ENCODE measurements at regions not wholly inside any gene's neighbourhood (a gene's known extent, or its start where the extent isn't known, plus 50 kb on each side); places are given as distances from the start of the nearest gene placed in this dataset.
"Not testable (repeated sequence)": the region's sequence is repeated elsewhere in the genome, so short reads cannot be mapped to it uniquely, and the experiment has no call there.

DNA sequence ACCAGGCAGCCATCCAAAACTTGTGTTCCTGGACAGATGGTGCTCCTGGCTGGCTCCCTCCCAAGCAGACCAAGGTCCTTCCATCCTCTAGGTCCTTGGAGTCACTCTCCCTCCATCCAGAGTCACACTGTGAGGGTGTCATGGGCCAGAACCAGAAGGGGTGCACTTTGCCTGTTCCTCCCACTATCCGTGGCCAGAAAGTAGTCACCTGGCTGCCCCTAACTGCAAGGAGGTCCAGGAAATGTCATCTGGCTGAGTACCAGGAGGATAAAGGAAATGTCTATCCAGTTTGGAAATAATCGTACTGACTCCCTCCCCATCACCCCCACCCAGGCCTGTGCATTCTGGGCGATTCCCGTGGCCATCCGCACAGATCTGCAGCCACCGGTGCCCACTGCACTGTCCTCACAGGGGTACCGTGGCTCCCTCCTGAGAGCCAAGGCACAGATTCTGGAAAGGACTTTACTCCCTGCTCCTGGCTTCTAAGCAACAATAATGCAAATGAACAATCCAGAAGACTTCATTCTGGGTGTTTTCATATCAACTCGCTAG, 253.2 kb downstream of the NPHP4 start:
- no peak for DNase-seq (ENCODE audit: extremely low read depth, low read depth)

DNA sequence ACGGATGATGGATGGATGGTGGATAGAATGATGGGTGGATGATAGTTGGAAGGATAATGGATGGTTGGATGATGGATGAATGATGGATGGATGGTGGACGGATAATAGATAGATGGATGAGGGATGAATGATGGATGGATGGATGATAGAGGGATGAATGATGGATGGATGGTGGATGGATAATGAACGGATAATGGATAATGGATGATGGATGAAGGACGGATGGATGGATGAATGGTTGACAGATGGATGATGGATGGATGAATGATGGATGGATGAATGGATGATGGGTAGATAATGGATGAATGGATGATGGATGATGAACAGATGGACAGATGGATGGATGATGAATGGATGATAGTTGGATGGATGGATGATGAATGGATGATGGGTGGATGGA, 255.1 kb downstream of the NPHP4 start:
- no peak for DNase-seq (ENCODE audit: extremely low read depth, low read depth)

DNA sequence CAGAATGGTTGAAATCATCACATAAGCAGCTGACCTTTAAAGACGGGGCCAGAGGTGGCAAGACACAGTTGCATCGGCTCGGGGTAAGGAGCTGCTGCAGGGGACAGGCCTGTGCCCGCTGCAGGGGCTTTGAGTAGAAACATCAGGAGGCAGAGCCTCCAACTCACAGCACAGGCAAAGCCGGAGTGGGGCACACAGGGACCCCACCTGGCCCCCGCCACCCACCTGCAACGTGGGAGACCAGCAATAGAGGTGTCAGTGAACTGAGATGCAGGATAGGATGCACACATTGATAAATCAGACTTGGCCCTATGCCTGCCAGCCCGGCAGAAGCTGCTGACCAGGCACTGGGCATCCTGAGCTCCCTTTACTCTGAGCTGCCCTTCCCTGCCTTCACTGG, 257.2 kb downstream of the NPHP4 start:
- DNase-seq (ENCODE audit: extremely low read depth, low read depth): no peak

DNA sequence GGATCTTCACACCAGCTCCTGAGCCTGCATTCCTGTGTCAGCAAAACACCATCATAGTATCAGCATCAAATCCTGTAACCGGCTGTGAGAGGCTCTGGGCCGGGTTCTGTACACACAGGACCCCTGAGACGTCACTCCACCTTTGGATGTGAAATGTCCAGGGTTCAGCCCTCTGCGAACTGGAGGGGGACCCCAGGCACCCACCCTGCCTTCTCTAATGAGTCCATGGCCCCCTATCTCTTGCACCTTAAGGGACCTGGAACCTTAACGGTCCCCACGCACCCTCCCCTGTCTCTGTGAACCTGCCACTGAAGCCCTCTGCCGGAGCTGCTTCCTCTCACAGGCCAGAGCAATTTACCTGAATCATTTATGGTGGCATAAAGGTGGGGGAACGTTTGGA, 257.8 kb downstream of the NPHP4 start:
- DNase-seq (ENCODE audit: extremely low read depth, low read depth): no peak

DNA sequence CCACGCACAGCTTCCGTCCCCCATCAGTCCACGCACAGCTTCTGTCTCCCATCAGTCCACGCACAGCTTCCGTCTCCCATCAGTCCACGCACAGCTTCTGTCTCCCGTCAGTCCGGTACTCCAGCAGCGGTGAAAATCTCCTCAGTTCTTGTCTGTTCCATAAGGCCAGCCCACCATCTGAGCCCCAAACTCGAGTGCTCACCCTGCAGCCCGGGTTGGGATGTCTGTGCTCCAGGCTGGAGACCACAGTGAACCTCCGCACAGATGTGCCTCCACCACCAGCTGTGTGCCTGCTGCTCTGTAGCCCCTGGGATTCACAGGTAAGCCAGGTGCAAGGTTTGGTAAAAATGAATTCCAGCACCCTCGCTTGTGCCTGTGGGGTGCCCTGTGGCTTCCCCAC, 258.6 kb downstream of the NPHP4 start:
- no peak for DNase-seq (ENCODE audit: extremely low read depth, low read depth)

DNA sequence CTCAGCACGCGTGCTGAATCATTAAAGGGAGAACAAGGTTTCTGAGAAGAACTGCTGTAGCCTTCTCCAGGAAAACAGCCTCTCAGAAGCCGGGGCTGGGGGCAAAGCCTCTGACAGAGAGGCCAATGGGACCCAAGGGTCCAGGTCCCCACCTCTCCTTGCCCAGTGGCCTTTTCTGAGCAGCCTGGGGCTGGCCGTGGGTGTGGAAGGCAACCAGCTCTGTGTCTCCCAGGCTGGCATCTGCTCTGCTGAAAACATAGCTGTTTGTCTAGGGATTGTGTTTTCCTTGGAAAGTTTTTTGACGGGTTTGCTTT, 261.2 kb downstream of the NPHP4 start:
- DNase-seq (ENCODE audit: extremely low read depth, low read depth): no peak

DNA sequence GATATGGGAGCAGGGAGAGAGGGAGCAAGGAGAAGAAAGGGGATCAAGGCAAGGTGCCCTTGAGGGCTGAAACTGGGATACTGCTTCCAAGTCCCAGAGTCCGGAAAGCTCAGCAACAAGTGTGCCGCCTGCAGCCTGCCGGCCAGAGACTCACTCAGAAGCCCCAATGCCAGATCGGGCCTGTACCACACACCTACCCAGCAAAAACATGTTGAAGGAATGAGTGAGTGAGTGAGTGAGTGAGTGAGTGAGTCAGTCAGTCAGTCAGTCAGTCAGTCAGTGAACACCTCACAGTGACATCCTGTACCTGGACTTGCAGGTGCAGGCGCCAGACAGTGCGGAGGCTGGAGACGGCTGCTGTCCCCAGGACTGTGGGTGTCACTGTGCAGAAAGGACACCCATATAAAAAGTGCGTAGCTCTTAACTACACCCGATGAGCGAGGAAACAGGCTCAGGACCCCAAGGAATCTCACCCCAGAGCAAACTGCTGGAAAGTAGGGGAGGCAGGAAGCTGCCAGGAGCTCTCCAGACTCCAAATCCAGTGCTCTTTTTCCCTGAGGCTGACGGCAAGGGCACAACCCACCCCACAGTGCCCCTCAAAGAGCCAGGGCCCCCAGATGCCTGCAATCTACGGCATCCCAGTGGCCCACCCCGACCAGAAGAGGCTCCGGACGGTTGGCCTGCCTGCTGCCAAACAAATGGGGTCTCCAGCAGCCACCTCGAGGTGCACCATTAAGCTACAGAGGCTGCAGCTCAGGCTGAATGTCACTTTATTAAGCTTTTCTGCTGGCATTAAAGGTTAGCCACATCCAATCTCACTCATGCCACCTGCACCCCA, 261.7 kb downstream of the NPHP4 start:
- no peak for DNase-seq (ENCODE audit: extremely low read depth, low read depth)

DNA sequence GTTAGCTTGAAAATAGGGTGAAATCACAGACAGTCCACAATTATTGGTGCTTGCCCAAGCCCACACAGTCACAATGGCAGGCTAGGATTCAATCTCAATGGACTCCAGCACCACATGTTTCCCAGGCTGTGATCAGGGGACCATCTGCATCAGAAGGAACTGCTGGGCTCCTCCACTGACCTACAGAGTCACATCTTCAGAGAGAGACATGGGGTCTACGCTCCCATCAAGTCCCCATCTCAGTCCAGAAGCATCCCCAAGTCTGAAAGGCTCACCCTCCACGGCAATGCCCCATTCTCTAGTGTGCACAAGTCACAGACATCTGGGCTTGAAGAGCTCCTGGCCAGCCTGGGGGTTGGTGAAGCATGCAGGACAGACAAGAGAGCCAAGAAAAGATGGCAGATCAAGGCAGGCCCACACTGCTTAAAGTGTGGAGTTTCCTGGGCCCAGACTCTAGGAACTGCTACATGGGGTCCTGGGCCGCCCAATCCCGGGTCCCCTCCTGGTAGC, 262.5 kb downstream of the NPHP4 start:
- DNase-seq (ENCODE audit: extremely low read depth, low read depth): no peak

DNA sequence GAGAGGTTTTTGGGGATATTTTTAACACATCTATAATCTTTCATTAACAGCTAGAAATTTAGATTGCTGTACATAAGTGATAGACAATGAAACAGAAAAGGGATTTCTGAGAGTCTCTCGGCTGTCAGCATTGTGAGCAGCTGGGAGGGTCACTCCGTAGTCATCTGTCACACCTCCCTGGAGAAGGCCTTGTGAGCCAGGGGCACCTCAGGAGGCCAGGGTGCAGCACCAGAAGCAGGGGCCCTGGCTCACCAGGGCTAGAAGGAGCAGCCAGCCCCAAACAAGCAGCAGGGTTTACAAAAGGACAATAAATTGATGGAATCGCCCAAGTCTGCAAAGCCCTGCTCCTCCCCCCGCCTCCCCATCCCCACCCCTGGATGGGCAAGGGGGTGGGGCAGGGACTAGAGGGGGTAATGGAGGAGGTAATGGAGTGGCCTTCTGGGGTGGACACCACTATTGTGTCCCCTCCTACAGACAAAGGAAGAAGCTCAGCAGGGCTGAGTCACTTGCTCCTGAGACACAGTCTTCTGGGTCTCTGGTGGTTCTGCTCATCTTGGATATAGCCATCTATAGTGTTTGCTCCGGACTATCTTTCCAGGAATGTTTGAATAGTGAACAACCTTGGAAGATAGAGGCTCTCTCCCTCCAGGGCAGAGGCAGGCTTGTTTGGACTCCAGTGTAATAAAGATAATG, 263.4 kb downstream of the NPHP4 start:
- no peak for DNase-seq (ENCODE audit: extremely low read depth, low read depth)

DNA sequence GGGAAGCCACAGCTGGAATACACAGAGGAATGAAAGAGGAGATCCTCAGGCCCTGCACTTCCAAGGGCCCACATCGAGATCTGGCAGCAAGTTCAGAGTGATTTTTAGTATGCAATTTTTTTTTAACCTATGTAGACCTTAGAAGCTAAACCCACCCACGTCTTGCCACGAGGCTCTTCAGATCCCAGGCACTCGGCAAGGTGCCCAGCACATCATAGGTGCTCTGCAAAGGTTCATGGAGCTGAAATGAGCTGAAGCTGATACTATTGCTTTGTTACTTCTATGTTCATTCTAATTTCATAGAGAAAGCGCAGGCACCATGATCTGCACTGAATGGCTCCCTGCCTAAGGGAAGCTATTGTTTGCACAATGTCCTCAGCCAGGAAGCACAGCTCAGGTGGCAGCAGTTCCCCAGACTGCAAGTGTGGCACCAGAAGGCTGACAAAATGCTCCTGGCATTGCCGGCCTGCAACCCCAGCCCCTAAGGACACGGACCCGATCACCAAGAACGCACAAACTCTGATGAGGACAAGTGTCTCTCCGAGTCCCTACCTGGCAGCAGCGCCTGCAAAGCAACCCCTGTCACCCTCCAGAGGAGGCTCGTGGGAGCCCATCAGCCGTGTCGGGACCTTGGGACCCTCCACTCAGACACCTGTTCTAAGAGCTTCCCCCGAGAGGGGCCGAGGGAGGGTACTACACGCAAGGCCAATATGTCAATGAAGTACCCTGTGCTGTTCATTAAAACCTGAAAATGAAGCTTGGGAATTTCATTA, 264.2 kb downstream of the NPHP4 start:
- DNase-seq (ENCODE audit: extremely low read depth, low read depth): no peak

DNA sequence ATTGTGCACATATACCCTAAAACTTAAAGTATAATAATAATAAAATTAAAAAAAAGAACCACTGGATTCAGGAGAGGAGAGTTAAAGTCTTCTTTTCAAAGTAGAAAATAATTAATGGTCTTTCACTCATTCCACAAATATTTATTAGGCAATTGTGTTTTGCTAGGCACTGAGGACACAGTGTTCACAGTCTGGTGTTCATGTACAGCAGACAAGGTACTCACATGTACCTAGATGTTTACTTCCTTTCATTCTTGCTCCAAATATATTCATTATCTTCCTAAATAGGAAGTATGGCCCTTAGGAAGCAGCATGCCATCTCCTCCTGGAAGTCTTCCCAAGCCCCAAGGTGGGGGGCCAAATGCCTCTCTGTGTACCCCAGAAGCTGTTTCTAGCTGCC, 265.0 kb downstream of the NPHP4 start:
- DNase-seq (ENCODE audit: extremely low read depth, low read depth): no peak

DNA sequence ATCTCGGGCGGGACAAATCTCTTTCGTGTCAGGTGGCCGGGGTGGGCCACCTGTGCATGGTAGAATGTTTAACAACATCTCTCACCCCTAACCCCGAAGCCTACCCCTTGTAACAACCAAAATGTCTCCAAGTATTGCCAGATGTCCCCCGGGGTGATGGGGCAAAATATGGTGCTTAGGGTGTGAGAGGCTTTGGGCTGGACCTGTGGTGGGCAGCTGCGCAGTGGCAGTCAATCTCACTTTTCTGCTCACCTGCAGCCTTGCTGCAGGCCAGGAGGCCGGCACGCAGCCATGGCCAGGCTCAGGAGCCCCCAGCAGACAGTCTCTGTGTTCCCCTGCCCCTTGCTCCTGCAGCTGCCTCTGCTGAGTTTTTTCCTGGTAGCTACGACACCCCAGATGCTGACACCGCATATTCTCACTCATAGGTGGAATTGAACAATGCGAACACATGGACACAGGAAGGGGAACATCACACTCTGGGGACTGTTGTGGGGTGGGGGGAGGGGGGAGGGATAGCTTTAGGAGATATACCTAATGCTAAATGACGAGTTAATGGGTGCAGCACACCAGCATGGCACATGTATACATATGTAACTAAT, 265.5 kb downstream of the NPHP4 start:
- DNase-seq (ENCODE audit: extremely low read depth, low read depth): not testable (repeated sequence)

DNA sequence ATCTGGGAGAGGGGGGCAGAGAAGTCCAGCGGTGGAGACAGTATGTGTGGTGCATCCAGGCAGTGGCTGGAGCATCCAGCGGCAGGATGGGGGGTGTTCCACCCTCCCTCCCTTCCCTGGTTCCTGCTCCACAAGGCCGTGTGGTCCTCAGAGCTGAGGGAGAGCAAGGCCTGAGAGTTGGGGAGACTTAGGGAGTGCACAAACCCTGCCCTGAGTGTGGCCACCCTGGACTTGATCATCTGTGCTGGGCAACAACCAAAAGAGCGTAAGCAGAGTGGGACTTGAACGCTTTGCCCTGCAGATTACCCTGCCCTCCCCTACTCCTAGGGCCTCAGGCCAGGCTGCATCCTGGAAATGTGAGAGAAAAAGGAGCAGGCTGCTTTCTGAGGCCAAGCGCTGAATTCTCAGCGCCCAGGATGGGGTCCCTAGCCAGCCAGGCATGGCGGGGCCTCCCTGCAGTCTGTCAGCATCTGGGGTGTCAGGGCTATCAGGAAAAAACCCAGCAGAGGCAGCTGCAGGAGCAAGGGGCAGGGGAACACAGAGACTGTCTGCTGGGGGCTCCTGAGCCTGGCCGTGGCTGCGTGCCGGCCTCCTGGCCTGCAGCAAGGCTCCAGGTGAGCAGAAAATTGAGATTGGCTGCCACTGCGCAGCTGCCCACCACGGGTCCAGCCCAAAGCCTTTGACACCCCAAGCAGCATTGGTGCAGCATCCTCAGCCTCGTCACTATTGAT, 266.2 kb downstream of the NPHP4 start:
- DNase-seq (ENCODE audit: extremely low read depth, low read depth): no peak

DNA sequence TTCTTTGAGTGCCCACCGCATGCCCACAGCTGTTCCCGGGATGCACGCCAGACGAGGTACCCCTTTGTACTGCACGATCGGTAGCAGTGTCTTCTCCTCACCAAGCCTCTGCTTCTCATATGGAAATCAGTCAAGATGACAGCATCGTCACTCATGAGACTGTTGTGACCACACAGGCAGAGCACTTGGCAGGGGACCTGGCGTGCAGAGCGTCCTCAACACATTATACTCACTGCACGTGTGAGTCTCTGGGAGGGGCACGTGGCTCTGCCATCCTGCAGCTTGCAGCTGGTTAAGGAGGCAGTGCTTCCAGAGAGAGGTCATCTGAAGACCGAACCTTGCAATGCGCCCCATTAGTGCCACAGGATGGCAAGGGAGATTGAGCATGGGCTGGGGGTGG, 266.8 kb downstream of the NPHP4 start:
- DNase-seq (ENCODE audit: extremely low read depth, low read depth): no peak

DNA sequence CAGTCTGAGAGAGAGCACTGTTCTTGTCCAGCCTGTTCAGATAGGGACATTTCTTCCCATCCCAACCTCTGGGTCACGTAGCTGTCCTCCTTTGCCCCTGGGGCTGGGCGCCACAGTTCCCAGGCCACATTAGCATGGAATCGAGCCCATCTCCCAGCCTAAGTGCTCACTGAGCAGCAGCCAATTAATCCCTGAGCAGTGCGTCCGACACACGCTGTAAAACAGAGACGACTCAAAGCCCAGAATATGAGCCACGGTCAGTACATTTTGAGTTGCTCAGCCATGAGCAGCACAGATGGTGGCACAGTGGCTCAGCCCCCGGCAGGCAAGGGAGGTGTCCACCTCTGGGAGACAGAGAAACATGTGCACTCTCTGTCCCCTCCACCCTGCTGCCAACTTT, 267.4 kb downstream of the NPHP4 start:
- DNase-seq (ENCODE audit: extremely low read depth, low read depth): no peak

DNA sequence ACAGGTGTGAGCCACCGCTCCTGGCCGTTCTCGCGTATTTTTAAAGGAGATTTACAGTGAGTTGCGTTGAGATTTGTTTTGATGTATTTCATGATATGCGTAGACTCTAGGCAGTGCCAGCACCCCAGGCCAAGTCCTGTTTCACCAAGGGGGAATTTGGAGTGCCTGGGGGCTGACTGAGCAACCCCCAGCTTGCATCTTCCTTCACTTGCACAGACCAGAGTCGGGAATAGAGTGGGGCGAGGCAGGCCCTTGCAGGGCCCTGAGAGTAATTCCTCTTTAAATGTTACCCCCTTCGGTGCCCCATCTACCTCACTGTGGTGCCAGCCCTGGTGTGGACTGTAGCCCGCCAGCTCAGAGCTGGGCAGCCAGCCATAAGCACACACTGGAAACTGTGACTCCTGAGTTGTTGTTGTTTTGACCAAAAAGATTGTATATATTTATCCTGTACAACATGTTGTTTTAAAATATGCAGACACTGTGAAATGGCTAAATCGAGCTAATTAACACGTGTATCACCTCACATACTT, 269.5 kb downstream of the NPHP4 start:
- DNase-seq (ENCODE audit: extremely low read depth, low read depth): no peak

DNA sequence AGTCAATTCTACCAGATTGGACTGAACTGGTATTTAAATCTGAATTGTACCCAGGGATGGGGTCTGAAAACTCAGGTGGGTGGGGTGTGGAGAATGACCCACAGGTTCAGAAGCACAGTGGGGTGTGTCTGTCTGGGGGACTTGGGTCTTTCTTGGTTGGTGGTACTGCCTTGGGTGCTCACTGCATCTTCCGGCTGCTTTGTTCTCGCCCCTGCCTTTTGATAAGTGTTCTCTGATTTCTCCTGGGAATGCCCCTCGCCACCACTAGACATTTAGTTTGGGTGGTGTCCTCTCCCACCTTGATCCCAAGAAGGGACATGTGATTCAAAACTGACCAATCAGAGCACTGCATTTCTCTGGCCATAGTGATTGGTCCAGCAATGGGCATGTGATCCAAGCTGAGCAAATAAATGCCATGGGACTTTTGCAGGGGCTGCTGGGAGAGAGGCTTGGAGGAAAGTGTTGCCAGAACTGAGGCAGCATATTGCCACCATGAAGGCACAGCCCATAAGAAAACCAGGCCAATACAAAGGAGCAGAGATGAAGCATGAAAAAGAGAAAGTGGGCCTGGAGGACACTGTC, 270.5 kb downstream of the NPHP4 start:
- DNase-seq (ENCODE audit: extremely low read depth, low read depth): no peak

DNA sequence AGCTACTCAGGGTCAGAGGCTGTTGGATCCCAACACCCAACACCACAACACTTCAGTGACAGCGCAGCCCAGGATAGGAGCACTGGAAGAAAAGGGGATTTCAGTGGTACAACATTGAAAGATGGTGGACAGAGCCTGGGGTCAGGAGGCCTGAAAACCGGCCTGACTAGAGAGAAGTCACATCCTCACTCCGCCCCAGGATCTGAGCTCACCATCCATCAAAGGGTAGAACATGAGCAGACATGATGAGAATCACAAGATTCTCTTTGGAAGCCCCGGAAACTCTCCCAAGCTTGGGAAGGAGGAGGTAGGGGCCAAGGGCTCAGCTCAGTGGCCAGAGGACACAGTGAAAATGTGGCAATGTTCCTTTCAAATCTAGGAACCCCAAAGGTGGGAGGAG, 271.3 kb downstream of the NPHP4 start:
- DNase-seq (ENCODE audit: extremely low read depth, low read depth): no peak

DNA sequence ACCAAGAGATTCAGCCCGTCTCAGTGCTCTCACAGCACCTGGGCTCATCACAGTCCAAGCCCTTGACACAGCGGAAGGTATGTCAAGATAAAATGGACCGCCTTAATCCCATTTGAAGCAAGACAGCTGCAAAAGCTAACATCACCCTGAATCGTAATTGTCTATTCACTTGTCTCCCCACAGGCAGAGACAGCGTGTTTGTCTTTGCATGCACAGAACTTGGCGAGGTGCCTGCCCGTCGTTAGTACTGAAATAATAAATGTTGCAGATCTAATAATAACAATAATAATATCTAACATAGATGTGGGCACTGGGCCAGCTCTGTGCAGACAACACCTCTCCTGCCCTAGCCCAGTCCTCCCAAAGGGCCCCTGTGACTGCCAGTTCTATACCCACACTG, 271.7 kb downstream of the NPHP4 start:
- no peak for DNase-seq (ENCODE audit: extremely low read depth, low read depth)

DNA sequence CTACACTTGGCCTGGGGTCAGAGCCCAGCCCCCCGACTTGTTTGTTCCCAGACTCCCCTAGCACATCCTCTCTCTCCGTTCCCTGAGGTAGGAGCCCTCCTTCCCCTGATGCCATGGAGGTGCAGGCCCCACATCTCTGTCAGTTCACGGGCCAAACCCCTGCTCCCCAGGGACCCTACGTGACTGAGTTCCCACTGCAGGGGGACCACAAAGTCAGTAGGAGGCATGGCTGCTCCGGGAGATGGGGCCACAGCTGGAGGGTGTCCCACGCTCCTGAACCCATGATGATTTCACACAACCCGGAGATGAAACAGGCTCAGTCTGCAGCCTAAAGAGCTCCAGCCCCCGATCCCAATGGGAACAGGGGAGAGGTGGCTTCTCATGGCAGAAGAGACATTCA, 272.2 kb downstream of the NPHP4 start:
- no peak for DNase-seq (ENCODE audit: extremely low read depth, low read depth)
